Liver (tissue), 8 donors: ENCODE measurements at regions not wholly inside any gene's neighbourhood (a gene's known extent, or its start where the extent isn't known, plus 50 kb on each side); places are given as distances from the start of the nearest gene placed in this dataset.

Source experiments
- DNase-seq: peaks from one replicate; pipeline ENCODE4 v3.0.0-alpha.2; 2017; ENCODE audit warnings: low spot score
- H3K27ac ChIP-seq, 2 donors: one replicate each; pipeline ENCODE4 v1.7.0; 2013; ENCODE audit warnings: inconsistent platforms in 2 of 2, low read length in 2 of 2, control low read depth in 1 of 2, low read depth in 1 of 2, mild to moderate bottlenecking in 1 of 2
- H3K27me3 ChIP-seq, 4 donors: one replicate each; pipeline versions ENCODE4 v1.6.1 to v1.7.0; 2013; ENCODE audit warnings: low read length in 3 of 4, inconsistent platforms in 1 of 4, mild to moderate bottlenecking in 1 of 4, moderate library complexity in 1 of 4; ENCODE audit not compliant: control insufficient read depth in 4 of 4, insufficient read depth in 4 of 4
- H3K36me3 ChIP-seq, 4 donors: one replicate each; pipeline versions ENCODE4 v1.6.1 to v1.7.0; 2013; ENCODE audit warnings: low read length in 3 of 4, mild to moderate bottlenecking in 3 of 4, low read depth in 1 of 4, moderate library complexity in 1 of 4; ENCODE audit not compliant: control insufficient read depth in 4 of 4, insufficient read depth in 3 of 4
- H3K4me1 ChIP-seq, 4 donors: one replicate each; pipeline versions ENCODE4 v1.6.1 to v1.7.0; 2013; ENCODE audit warnings: low read length in 3 of 4, mild to moderate bottlenecking in 3 of 4, moderate library complexity in 1 of 4; ENCODE audit not compliant: control insufficient read depth in 4 of 4, insufficient read depth in 4 of 4
- H3K4me3 ChIP-seq, 3 donors: one replicate each; pipeline versions ENCODE4 v1.6.1 to v1.7.0; 2013; ENCODE audit warnings: low read length in 3 of 3, control low read depth in 1 of 3, low read depth in 1 of 3, mild to moderate bottlenecking in 1 of 3
- H3K9ac ChIP-seq, 2 donors: one replicate each; pipeline ENCODE4 v1.7.0; 2013; ENCODE audit warnings: low read length in 2 of 2, mild to moderate bottlenecking in 2 of 2, moderate library complexity in 2 of 2, control low read depth in 1 of 2, low read depth in 1 of 2
- H3K9me3 ChIP-seq, 4 donors: one replicate each; pipeline versions ENCODE4 v1.6.1 to v1.7.0; 2013; ENCODE audit warnings: low read length in 3 of 4; ENCODE audit not compliant: control insufficient read depth in 4 of 4
- EGR1 ChIP-seq, 2 donors: IDR thresholded peaks; 2 replicates each; pipeline ENCODE4 v1.6.1; 2016 to 2018; ENCODE audit warnings: antibody characterized with exemption in 2 of 2, low read depth in 2 of 2
- FOXA1 ChIP-seq: IDR thresholded peaks from 2 replicates; pipeline ENCODE4 v1.6.1; 2016; ENCODE audit warnings: antibody characterized with exemption
- GABPA ChIP-seq, 2 donors: IDR thresholded peaks in 1 of 2; conservative IDR thresholded peaks in 1 of 2; 2 replicates each; pipeline ENCODE4 v1.6.1; 2016; ENCODE audit warnings: antibody characterized with exemption in 2 of 2, mild to moderate bottlenecking in 1 of 2, moderate library complexity in 1 of 2
- HNF4A ChIP-seq, 2 donors: conservative IDR thresholded peaks; 2 replicates each; pipeline ENCODE4 v1.6.1; 2016; ENCODE audit warnings: antibody characterized with exemption in 2 of 2, mild to moderate bottlenecking in 2 of 2
- HNF4G ChIP-seq: IDR thresholded peaks from 2 replicates; pipeline ENCODE4 v1.6.1; 2016; ENCODE audit warnings: antibody characterized with exemption
- JUND ChIP-seq, 2 donors: IDR thresholded peaks; 2 replicates each; pipeline ENCODE4 v1.6.1; 2016; ENCODE audit warnings: antibody characterized with exemption in 2 of 2
- NR2F2 ChIP-seq: IDR thresholded peaks from 2 replicates; pipeline ENCODE4 v1.6.1; 2016; ENCODE audit warnings: antibody characterized with exemption
- RAD21 ChIP-seq, 2 donors: IDR thresholded peaks; 2 replicates each; pipeline ENCODE4 v1.6.1; 2016; ENCODE audit warnings: antibody characterized with exemption in 2 of 2, mild to moderate bottlenecking in 2 of 2
- RXRA ChIP-seq, 2 donors: IDR thresholded peaks; 2 replicates each; pipeline ENCODE4 v1.6.1; 2017 to 2018; ENCODE audit warnings: antibody characterized with exemption in 2 of 2, mild to moderate bottlenecking in 1 of 2
- SP1 ChIP-seq: IDR thresholded peaks from 2 replicates; pipeline ENCODE4 v1.6.1; 2018; ENCODE audit warnings: antibody characterized with exemption, mild to moderate bottlenecking
- TAF1 ChIP-seq: conservative IDR thresholded peaks from 2 replicates; pipeline ENCODE4 v1.6.1; 2016; ENCODE audit warnings: antibody characterized with exemption, mild to moderate bottlenecking
- YY1 ChIP-seq: IDR thresholded peaks from 2 replicates; pipeline ENCODE4 v1.6.1; 2016; ENCODE audit warnings: antibody characterized with exemption, mild to moderate bottlenecking
- WGBS: extraction: QIAGEN DNeasy Blood & Tissue Kit; methylation state at CpG from one replicate; pipeline ENCODE4 v1.1.7; 2013; 5-methylcytosine and 5-hydroxymethylcytosine counted together
- TF ChIP-seq, protein P1 (sequence below): fragments of 150-350 bp; IDR thresholded peaks from 2 replicates; pipeline ENCODE4 v1.5.1; 2017; ENCODE audit warnings: improper control_type of control experiment, low read depth, low read length; ENCODE audit not compliant: missing input control
- TF ChIP-seq, protein P2 (sequence below): IDR thresholded peaks from 2 replicates; pipeline ENCODE4 v1.6.1; 2016; ENCODE audit warnings: antibody characterized with exemption
- TF ChIP-seq, protein P3 (sequence below): IDR thresholded peaks from 2 replicates; pipeline ENCODE4 v1.6.1; 2016; ENCODE audit warnings: antibody characterized with exemption
- TF ChIP-seq, protein P4 (sequence below): IDR thresholded peaks from 2 replicates; pipeline ENCODE4 v1.6.1; 2016; ENCODE audit warnings: antibody characterized with exemption, mild to moderate bottlenecking
- TF ChIP-seq, protein P5 (sequence below): IDR thresholded peaks from 2 replicates; pipeline ENCODE4 v1.6.1; 2016; ENCODE audit warnings: antibody characterized with exemption
- donor health status: healthy.
- donor health status: healthy.
- donor health status: healthy.
- donor health status: healthy.
- donor health status: healthy.

DNA sequence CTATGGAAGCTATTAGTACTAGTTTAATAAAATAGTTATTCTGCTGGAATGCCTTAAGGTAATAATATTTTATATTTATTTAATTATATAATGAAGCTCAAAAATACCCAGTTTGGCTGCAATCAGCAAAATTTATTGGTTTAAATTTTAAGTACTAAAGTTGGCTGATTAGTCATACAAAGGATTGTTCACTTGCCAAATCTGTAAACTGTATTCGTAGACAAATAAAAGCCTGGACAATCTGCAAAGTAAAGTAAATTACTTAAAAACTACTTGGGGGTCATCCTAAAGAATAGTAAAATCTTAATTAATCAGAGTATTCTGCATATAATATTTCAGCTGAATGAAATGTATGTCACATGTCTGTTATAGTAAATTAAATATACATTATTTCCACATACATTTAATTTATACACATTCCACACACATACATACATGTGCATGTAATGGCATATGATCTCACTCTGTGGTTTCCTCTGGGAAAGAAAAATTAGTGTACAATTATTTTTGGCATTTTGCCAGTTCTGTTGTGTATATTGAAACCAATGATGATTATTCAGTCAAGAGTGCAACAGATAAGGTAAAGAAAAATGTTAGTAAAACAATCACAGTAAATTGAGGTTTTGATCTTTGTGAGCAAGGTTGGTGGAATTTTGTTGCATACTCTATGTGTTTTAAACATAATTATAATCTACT is 455.9 kb downstream of the CDH9 start:
- TF ChIP-seq RAD21 (IDR thresholded peaks at IDR 0.05) = no peak
- no peak for TF ChIP-seq RXRA (IDR thresholded peaks at IDR 0.05)
- no peak for TF ChIP-seq YY1
- no peak for TF ChIP-seq NR2F2
- TF ChIP-seq HNF4A (conservative IDR thresholded peaks at IDR 0.05) = no peak
- TF ChIP-seq, protein P1, sequence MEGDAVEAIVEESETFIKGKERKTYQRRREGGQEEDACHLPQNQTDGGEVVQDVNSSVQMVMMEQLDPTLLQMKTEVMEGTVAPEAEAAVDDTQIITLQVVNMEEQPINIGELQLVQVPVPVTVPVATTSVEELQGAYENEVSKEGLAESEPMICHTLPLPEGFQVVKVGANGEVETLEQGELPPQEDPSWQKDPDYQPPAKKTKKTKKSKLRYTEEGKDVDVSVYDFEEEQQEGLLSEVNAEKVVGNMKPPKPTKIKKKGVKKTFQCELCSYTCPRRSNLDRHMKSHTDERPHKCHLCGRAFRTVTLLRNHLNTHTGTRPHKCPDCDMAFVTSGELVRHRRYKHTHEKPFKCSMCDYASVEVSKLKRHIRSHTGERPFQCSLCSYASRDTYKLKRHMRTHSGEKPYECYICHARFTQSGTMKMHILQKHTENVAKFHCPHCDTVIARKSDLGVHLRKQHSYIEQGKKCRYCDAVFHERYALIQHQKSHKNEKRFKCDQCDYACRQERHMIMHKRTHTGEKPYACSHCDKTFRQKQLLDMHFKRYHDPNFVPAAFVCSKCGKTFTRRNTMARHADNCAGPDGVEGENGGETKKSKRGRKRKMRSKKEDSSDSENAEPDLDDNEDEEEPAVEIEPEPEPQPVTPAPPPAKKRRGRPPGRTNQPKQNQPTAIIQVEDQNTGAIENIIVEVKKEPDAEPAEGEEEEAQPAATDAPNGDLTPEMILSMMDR = no peak
- TF ChIP-seq TAF1 = no peak
- no peak for TF ChIP-seq HNF4G
- TF ChIP-seq, protein P2, sequence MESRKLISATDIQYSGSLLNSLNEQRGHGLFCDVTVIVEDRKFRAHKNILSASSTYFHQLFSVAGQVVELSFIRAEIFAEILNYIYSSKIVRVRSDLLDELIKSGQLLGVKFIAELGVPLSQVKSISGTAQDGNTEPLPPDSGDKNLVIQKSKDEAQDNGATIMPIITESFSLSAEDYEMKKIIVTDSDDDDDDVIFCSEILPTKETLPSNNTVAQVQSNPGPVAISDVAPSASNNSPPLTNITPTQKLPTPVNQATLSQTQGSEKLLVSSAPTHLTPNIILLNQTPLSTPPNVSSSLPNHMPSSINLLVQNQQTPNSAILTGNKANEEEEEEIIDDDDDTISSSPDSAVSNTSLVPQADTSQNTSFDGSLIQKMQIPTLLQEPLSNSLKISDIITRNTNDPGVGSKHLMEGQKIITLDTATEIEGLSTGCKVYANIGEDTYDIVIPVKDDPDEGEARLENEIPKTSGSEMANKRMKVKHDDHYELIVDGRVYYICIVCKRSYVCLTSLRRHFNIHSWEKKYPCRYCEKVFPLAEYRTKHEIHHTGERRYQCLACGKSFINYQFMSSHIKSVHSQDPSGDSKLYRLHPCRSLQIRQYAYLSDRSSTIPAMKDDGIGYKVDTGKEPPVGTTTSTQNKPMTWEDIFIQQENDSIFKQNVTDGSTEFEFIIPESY = no peak
- no peak overlapping the region for H3K9ac ChIP-seq
- no peaks in the 10 kb centered on the region for H3K27me3 ChIP-seq
- H3K4me3 ChIP-seq = no peak overlapping the region
- no peaks in the 10 kb centered on the region for H3K4me1 ChIP-seq
- H3K9me3 ChIP-seq = peaks cover 0 to 2% (median 0%) of the 10 kb centered on the region in 4 donors
- DNase-seq = no peak
- no peaks in the 10 kb centered on the region for H3K36me3 ChIP-seq
- no peak overlapping the region for H3K27ac ChIP-seq
- WGBS = 85% methylated on average over 1 of the region's 1 CpG

DNA sequence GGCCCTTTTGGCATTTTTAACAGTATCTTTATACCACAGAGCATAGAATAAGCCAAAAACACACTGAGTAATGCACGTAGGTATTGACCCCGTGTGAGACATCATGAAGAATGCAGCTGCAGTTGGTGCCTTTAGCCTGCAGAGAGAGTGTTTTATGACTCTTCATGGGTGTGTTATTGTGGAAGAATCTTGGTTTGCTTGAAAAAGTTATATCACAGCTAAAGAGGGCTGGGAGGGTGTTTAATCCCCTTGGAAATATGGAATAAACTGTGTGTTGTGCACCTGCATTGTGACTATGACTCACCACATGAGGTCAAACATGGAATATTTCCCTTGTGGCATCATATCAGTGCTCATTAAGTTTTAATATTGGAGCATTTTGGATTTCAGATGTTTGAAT is 458.7 kb downstream of the CDH9 start:
- no peak overlapping the region for H3K27ac ChIP-seq

More for the DNA sequence above, 458.7 kb downstream of the CDH9 start:
- 83% methylated on average over 2 of the region's 2 CpGs for WGBS
- no peak overlapping the region for H3K4me3 ChIP-seq
- H3K4me1 ChIP-seq = no peaks in the 10 kb centered on the region
- DNase-seq = no peak
- no peaks in the 10 kb centered on the region for H3K9me3 ChIP-seq
- no peaks in the 10 kb centered on the region for H3K27me3 ChIP-seq
- no peak for TF ChIP-seq RAD21 (IDR thresholded peaks at IDR 0.05)
- TF ChIP-seq EGR1 (IDR thresholded peaks at IDR 0.05; ENCODE audit: low read depth in 2 of 2) = no peak
- TF ChIP-seq HNF4A (conservative IDR thresholded peaks at IDR 0.05) = no peak
- no peak for TF ChIP-seq HNF4G
- TF ChIP-seq, protein P2 = no peak
- TF ChIP-seq SP1 = no peak
- TF ChIP-seq TAF1 = no peak
- no peak for TF ChIP-seq JUND (IDR thresholded peaks at IDR 0.05)
- no peak for TF ChIP-seq RXRA (IDR thresholded peaks at IDR 0.05)
- TF ChIP-seq NR2F2 = no peak
- TF ChIP-seq GABPA (IDR thresholded peaks at IDR 0.05 in 1 of 2, conservative IDR thresholded peaks at IDR 0.05 in 1 of 2) = no peak
- TF ChIP-seq, protein P3, sequence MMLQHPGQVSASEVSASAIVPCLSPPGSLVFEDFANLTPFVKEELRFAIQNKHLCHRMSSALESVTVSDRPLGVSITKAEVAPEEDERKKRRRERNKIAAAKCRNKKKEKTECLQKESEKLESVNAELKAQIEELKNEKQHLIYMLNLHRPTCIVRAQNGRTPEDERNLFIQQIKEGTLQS = no peak
- TF ChIP-seq FOXA1 = no peak
- TF ChIP-seq, protein P4, sequence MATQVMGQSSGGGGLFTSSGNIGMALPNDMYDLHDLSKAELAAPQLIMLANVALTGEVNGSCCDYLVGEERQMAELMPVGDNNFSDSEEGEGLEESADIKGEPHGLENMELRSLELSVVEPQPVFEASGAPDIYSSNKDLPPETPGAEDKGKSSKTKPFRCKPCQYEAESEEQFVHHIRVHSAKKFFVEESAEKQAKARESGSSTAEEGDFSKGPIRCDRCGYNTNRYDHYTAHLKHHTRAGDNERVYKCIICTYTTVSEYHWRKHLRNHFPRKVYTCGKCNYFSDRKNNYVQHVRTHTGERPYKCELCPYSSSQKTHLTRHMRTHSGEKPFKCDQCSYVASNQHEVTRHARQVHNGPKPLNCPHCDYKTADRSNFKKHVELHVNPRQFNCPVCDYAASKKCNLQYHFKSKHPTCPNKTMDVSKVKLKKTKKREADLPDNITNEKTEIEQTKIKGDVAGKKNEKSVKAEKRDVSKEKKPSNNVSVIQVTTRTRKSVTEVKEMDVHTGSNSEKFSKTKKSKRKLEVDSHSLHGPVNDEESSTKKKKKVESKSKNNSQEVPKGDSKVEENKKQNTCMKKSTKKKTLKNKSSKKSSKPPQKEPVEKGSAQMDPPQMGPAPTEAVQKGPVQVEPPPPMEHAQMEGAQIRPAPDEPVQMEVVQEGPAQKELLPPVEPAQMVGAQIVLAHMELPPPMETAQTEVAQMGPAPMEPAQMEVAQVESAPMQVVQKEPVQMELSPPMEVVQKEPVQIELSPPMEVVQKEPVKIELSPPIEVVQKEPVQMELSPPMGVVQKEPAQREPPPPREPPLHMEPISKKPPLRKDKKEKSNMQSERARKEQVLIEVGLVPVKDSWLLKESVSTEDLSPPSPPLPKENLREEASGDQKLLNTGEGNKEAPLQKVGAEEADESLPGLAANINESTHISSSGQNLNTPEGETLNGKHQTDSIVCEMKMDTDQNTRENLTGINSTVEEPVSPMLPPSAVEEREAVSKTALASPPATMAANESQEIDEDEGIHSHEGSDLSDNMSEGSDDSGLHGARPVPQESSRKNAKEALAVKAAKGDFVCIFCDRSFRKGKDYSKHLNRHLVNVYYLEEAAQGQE = no peak
- TF ChIP-seq YY1 = no peak
- TF ChIP-seq, protein P5, sequence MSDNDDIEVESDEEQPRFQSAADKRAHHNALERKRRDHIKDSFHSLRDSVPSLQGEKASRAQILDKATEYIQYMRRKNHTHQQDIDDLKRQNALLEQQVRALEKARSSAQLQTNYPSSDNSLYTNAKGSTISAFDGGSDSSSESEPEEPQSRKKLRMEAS = no peak
- TF ChIP-seq, protein P1 = no peak
- no peaks in the 10 kb centered on the region for H3K36me3 ChIP-seq
- no peak overlapping the region for H3K9ac ChIP-seq
